HT1080 (cell line): ENCODE measurements at regions not wholly inside any gene's neighbourhood (a gene's known extent, or its start where the extent isn't known, plus 50 kb on each side); places are given as distances from the start of the nearest gene placed in this dataset.

Source experiments
- DNase-seq: peaks from one replicate; pipeline ENCODE4 v3.0.0-alpha.2; 2015; ENCODE audit warnings: low read depth

GRCh38 chr10:1923998-1924397 lies 186.7 kb upstream of the ADARB2 start:
- DNase-seq = no peak

DNA sequence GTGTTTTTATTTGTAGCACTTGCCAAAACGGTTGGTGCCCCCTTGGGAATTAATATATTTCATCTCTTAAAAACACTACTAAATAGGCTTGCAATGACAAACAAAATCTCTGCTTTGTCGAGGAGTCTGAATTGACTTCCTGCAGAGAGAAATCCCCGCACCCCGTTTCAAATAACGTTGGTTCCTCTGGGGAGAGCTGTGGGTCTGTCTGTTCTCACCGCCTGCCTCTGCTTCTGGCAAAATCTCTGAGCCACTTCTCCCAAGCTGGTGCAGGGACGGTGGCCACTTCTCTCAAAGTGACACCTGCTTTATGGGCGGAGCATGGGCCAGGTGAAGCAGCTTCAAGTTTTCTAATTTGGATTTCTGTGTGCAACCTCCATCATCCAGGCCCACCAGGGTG lies 186.3 kb upstream of the ADARB2 start:
- DNase-seq = no peak

DNA sequence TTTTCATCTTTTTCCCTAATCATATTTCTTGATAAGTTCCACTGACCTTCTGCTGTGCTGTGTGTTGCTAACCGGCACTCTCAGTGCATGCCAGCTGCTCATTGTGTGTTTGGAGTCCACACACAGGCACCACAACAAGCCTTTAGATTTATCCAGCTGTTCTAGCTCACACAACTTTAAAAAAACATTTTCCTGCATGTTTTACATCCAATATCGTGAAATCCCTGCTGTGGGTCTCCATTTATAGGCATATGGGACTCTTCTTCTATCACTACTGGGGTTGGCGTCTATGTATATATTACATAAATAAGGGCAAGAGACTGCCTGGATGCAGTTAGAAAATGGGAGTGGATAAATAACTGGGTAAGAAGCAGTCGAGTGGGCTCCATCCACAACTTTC lies 183.6 kb upstream of the ADARB2 start:
- DNase-seq = no peak

GRCh38 chr10:1920127-1920526 lies 182.8 kb upstream of the ADARB2 start:
- no peak for DNase-seq

- DNase-seq = no peak
These were observed 174.4 kb upstream of the ADARB2 start for GRCh38 chr10:1911771-1912170.

DNA sequence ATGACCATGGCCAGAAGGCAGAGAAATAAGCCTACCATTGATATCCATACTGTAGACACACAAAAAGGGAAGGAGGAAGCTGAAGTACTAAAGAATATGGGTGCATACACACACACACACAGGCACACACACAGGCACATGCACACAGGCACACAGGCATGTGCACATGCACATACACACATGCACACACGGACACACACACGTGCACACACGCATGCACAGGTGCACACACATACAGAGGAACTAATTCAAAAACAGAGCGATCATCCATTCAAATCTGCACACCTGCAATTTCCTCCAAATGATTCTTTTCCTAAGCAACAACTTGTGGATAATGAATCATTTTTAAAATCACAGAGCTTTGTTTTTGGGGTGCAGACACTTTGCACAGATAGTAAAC lies 166.7 kb upstream of the ADARB2 start:
- no peak for DNase-seq

DNA sequence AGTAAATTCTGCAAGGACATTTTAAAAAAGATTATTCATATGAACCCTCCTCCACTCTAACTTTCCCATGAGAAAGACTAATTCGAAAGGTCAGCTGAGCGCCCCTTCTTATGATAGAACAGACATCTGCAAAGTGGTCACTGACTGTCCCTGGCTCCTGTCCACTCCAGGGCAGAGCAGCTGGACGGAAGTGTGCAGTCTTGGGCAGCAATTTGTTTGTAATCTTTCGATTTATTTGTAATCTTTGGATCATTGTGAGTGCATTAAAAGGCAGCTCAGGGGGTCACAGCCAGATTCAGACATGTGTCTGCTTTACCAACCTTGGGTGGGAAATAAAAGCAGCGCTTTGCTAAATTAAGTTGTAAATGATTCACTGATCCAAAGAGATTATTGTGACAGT lies 158.8 kb upstream of the ADARB2 start:
- no peak for DNase-seq

DNA sequence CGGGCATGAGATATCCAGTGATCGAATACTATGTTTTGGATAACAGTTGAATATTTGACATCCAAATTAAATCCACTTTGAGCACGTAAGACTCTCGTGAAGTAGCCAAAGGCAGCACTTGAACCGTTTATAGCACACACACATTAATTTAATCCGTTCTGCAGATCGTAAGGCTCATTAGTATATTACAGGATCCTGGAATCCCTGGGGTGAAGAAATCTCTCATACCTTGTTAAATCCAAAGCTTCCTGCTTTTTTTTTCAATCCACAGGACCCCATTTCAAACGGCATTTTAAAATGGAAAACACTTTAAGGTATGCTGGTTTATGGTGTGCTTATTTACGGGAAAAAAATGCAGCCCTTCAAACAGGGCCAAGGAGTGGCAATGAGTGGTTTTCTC lies 158.4 kb upstream of the ADARB2 start:
- DNase-seq = no peak

GRCh38 chr10:1894912-1895311 lies 157.6 kb upstream of the ADARB2 start:
- DNase-seq = no peak

DNA sequence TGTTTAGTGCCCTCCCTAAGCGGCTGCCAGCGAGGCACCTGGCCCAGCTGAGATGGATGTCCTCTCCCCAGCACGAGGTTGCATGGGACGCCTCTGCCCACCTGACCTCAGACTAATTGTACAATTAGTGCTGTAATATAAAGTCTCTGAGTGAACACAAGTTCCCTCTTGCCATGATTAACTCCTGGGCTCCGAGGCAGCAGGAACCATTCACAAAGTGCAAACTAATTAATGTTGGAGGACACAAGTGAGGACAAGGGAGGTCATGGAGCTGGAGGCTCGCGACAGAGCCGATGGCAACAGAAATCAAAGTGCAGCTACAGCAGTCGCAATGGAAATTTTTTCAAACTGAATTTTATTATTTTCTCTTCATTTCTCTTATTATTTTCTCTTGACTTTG lies 156.6 kb upstream of the ADARB2 start:
- DNase-seq = no peak

DNA sequence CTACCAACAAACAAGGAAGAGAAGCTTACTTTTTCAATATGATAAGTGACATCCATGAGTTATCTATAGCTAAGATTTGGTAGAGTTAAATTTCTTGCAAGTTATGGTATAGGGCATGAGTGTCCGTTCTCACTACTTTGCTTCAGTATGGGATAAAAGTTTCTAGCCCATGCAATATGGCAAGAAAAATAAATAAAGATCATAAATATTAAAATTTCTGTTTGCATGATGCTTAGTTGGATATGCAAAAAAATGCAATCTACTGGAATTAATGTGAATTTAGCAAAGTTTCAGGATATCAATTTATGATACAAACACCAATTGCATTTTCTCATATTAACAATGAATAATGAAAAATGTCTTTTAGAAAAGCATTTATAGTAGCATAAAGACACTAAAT lies 148.7 kb upstream of the ADARB2 start:
- no peak for DNase-seq

DNA sequence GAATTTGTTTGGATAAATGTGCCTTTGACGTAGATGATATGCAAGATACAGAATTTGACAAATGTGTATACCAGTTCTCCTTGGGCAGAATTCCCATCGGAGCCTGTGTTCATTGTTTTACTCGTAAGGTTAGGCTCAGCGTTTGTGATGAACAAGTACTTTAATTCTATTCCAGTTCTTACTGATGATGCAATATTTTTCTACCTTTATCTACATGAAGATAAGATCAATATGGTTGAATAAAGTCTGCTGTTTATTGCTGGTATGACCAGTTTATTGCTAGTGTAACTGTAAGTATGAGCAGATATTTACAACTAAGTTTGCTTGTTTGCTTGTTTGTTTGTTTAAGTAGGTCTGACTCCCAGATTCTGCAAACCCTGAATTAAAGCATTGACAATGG lies 145.4 kb upstream of the ADARB2 start:
- DNase-seq = no peak

- no peak for DNase-seq
These were observed 144.9 kb upstream of the ADARB2 start for GRCh38 chr10:1882180-1882579.

DNA sequence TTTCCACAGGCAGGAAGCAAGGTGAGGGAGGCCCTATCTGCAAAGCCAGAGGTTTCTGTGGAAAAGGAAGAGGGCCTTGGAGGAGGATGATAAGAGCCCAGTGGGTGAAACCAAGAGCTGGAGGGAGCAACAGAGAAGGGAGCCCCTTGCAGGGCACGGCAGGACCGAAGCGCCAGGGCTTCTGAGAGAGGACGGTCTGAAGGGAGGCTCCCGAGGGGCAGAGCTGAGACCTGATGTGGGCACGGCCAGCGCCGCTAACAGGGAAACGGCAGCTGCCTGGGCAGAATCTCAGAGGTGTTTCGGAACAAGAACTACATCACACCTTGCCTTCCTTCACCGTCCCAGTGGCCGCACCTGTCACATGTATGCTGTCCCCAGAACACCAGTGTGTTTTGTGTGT lies 144.3 kb upstream of the ADARB2 start:
- no peak for DNase-seq

- DNase-seq = no peak
These were observed 137.2 kb upstream of the ADARB2 start for GRCh38 chr10:1874533-1874932.

DNA sequence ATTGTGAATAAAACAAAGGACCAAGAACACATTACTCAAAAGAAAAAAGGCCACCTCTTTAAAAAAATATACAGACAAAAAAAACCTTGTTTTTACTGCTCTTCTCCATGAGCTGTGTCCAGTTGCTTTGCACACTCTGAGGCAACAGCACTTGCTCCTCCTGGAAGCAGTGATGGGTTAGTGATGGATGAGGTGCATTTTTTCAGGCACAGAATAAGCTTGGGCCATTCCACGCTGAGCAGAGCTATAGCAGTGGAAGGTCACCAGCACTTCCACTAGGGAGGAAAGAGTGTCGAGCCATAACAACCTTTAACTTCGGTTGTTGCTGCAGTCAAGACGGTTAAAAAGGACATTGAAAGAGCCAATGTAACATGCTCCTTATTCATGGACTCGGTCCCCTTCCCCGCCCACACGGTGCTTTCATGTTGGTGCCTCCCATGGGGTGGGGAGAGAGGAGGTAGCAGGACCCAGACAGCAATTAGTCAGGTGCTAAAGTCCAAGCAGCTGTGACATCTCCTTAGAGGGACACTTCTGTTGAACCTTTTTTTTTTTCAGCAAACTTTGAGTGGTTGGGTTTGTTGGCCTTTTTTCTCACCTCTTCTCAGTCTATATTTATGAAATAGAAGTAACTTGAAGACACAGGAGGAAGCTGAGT lies 136.5 kb upstream of the ADARB2 start:
- DNase-seq = no peak

GRCh38 chr10:1872151-1872726 lies 134.9 kb upstream of the ADARB2 start:
- DNase-seq = no peak

DNA sequence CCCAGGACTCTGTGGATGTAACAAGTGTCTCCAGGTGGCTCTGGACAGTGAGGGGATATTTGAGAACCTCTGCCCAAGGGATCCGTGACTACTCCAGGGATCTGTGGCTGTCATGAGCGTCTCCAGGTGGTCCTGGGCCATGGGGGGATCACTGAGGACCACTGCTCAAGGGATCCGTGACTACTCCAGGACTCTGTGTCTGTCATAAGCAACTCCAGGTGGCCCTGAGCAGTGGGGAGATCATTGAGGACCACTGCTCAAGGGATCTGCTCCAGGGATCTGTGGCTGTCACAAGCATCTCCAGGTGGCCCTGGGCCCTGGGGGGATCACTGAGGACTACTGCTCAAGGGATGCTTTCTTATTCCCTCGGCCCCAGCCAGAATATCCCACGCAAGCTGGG lies 133.2 kb upstream of the ADARB2 start:
- DNase-seq = no peak

GRCh38 chr10:1869861-1870260 lies 132.5 kb upstream of the ADARB2 start:
- DNase-seq = no peak

GRCh38 chr10:1860351-1860750 lies 123.0 kb upstream of the ADARB2 start:
- DNase-seq = peak; percentile 20

- no peak for DNase-seq
These were observed 121.2 kb upstream of the ADARB2 start for GRCh38 chr10:1858547-1858946.

- no peak for DNase-seq
These were observed 120.7 kb upstream of the ADARB2 start for GRCh38 chr10:1858048-1858447.

DNA sequence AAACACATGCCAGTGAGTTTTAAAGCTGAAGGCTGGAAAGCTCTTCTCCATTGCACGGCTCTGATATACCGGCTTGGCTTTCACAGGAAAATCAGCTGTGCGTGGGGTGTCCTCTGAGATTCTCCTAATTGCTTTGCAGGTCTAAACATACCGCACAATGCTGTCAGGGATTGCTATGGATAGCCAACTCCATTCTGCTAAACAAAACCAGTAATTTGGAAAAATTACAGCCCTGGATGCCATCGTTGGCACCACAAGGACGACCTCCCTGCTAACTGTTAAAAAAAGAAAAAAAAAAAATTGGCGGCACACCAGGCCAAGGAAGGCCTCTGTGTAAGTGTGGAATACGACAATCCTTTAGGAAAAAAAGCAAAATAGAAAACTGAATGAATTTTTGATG lies 118.6 kb upstream of the ADARB2 start:
- no peak for DNase-seq

GRCh38 chr10:1854271-1854670 lies 116.9 kb upstream of the ADARB2 start:
- no peak for DNase-seq
